Smooth muscle cell (in vitro differentiated cells): ENCODE measurements at regions not wholly inside any gene's neighbourhood (a gene's known extent, or its start where the extent isn't known, plus 50 kb on each side); places are given as distances from the start of the nearest gene placed in this dataset.

Source experiments
- DNase-seq: peaks from one replicate; lab custom pipeline; 2025; ENCODE audit not compliant: unreplicated experiment; lab: John Stamatoyannopoulos, UW
- H2AFZ ChIP-seq: fragments of 200-600 bp; sonication (generic); 2 replicates; pipeline ENCODE4 v1.6.0; 2016; ENCODE audit warnings: antibody characterized with exemption, low read depth, mild to moderate bottlenecking
- H3F3A ChIP-seq: fragments of 200-600 bp; sonication (generic); 2 replicates; pipeline ENCODE4 v1.6.0; 2017; ENCODE audit warnings: antibody characterized with exemption, low read depth
- H3K27ac ChIP-seq: fragments of 200-600 bp; sonication (generic); 2 replicates; pipeline ENCODE4 v1.5.1; 2016; ENCODE audit warnings: low read depth, mild to moderate bottlenecking
- H3K27me3 ChIP-seq: fragments of 200-600 bp; sonication (generic); 2 replicates; pipeline ENCODE4 v1.6.1; 2016; ENCODE audit warnings: low read depth, mild to moderate bottlenecking
- H3K36me3 ChIP-seq: fragments of 200-600 bp; sonication (generic); 2 replicates; pipeline ENCODE4 v1.5.1; 2016; ENCODE audit warnings: low read depth
- H3K4me1 ChIP-seq: fragments of 200-600 bp; sonication (generic); 2 replicates; pipeline ENCODE4 v1.5.1; 2016; ENCODE audit warnings: low read depth
- H3K4me2 ChIP-seq: fragments of 200-600 bp; sonication (generic); 2 replicates; pipeline ENCODE4 v1.6.0; 2016; ENCODE audit warnings: mild to moderate bottlenecking
- H3K4me3 ChIP-seq: fragments of 200-600 bp; sonication (generic); 2 replicates; pipeline ENCODE4 v1.5.1; 2016; ENCODE audit warnings: mild to moderate bottlenecking
- H3K79me2 ChIP-seq: fragments of 200-600 bp; sonication (generic); 2 replicates; pipeline ENCODE4 v1.6.0; 2016; ENCODE audit warnings: low read depth, mild to moderate bottlenecking
- H3K9ac ChIP-seq: fragments of 200-600 bp; sonication (generic); 2 replicates; pipeline ENCODE4 v1.6.0; 2016; ENCODE audit warnings: low read depth
- H3K9me3 ChIP-seq: fragments of 200-600 bp; sonication (generic); replicated peaks from 2 replicates; pipeline ENCODE4 v1.5.1; 2016; ENCODE audit warnings: low read depth
- H4K20me1 ChIP-seq: fragments of 200-600 bp; sonication (generic); 2 replicates; pipeline ENCODE4 v1.6.0; 2016; ENCODE audit warnings: low read depth
- WGBS: methylation state at CpG from one replicate; pipeline ENCODE4 v1.1.7; 2016; ENCODE audit warnings: low lambda C conversion rate; 5-methylcytosine and 5-hydroxymethylcytosine counted together
- TF ChIP-seq, protein P1 (sequence below): fragments of 200-600 bp; sonication (generic); IDR thresholded peaks from 2 replicates; pipeline ENCODE4 v1.5.1; 2017; ENCODE audit warnings: borderline replicate concordance, mild to moderate bottlenecking, antibody characterized with exemption; ENCODE audit not compliant: insufficient read depth, poor library complexity, severe bottlenecking

DNA sequence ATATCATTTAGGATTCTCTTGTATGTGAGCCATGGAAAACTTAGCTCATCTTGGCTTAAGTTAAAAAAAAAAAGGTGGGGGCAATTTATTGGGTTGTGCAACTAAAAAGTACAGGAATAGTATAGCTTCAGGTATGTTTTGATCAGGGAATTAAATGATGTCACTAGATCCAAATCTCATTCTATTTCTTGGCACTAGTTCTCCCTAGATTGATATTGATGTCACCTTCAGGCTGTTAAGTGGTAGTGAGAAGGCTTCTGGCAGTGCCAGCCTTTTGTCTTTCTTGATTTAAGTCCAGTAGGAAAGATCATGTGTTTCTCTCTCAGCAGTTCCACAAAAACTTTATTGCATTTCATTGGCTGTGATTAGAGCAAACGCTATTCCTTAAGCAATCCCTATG, 65.0 kb upstream of the ZBED5 start:
- H3K36me3 ChIP-seq, result no peaks in the 10 kb centered on the region
- no peak overlapping the region for H3K4me3 ChIP-seq
- H3K4me2 ChIP-seq, result no peak overlapping the region
- H4K20me1 ChIP-seq, result no peaks in the 10 kb centered on the region
- no peak for DNase-seq
- H3K4me1 ChIP-seq, result peaks cover 10% of the 10 kb centered on the region
- H2AFZ ChIP-seq, result no peak overlapping the region
- H3K9me3 ChIP-seq, result no peaks in the 10 kb centered on the region
- no peak overlapping the region for H3K27ac ChIP-seq
- H3K9ac ChIP-seq, result no peak overlapping the region
- 89% methylated on average over 1 of the region's 1 CpG for WGBS
- H3F3A ChIP-seq, result peaks cover 4% of the 10 kb centered on the region
- no peaks in the 10 kb centered on the region for H3K27me3 ChIP-seq
- TF ChIP-seq, protein P1, sequence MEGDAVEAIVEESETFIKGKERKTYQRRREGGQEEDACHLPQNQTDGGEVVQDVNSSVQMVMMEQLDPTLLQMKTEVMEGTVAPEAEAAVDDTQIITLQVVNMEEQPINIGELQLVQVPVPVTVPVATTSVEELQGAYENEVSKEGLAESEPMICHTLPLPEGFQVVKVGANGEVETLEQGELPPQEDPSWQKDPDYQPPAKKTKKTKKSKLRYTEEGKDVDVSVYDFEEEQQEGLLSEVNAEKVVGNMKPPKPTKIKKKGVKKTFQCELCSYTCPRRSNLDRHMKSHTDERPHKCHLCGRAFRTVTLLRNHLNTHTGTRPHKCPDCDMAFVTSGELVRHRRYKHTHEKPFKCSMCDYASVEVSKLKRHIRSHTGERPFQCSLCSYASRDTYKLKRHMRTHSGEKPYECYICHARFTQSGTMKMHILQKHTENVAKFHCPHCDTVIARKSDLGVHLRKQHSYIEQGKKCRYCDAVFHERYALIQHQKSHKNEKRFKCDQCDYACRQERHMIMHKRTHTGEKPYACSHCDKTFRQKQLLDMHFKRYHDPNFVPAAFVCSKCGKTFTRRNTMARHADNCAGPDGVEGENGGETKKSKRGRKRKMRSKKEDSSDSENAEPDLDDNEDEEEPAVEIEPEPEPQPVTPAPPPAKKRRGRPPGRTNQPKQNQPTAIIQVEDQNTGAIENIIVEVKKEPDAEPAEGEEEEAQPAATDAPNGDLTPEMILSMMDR, result no peak
- H3K79me2 ChIP-seq, result no peaks in the 10 kb centered on the region

DNA sequence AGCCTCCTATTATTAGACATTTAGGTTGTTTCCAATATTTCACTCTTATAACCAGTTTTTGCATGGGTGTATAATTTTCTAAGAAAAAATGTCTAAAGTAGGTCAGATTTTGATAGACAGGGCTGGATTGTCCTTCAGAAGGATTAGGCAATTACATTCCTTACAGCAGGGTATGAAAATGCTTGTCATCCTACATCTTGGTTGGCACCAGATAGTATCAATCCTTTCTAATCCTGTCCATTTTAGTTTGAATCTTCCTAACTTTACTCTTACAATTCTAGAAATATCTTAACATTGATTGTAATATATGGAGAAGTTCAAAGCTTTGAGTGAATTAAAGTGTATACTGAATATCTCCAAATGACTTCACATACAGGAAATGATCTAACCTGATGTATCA, 63.0 kb upstream of the ZBED5 start:
- Histone ChIP-seq H3K4me2 (no peak overlapping the region), H2AFZ (no peak overlapping the region), H3F3A (peaks cover 4% of the 10 kb centered on the region), H3K79me2 (no peaks in the 10 kb centered on the region), H3K9ac (no peak overlapping the region), H3K36me3 (no peaks in the 10 kb centered on the region), H3K27ac (no peak overlapping the region), H3K4me1 (peaks cover 10% of the 10 kb centered on the region), H3K27me3 (no peaks in the 10 kb centered on the region), H3K4me3 (no peak overlapping the region), H3K9me3 (no peaks in the 10 kb centered on the region), H4K20me1 (no peaks in the 10 kb centered on the region)
- TF ChIP-seq, protein P1, result no peak
- DNase-seq, result no peak

DNA sequence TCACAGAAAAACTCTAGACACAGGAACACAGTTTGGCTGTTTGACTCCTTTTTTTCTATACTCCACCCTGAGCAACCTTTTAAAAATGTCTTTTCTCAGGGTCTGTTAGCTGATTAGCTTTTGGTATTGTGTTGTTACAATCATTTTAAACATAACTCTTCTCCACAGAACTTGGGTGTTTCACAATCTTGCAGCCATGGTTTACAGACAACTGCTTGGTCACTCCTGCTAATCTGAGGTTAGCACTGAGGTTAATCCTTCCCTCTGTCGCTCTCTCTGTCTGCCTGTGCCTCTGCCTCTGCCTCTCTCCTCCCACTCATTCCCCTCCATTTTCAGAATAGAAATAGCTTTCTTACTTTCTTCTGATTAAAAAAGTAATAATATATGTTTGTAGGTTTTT, 62.4 kb upstream of the ZBED5 start:
- 13% methylated on average over 1 of the region's 1 CpG for WGBS
- H3K9ac ChIP-seq, result no peak overlapping the region
- H3K4me1 ChIP-seq, result peaks cover 10% of the 10 kb centered on the region
- H3K36me3 ChIP-seq, result no peaks in the 10 kb centered on the region
- H3K79me2 ChIP-seq, result no peaks in the 10 kb centered on the region
- no peaks in the 10 kb centered on the region for H3K9me3 ChIP-seq
- H2AFZ ChIP-seq, result peak overlapping the region; percentile 86
- TF ChIP-seq, protein P1, result no peak
- H3F3A ChIP-seq, result peaks cover 4% of the 10 kb centered on the region
- H4K20me1 ChIP-seq, result no peaks in the 10 kb centered on the region
- no peaks in the 10 kb centered on the region for H3K27me3 ChIP-seq
- no peak overlapping the region for H3K4me3 ChIP-seq
- H3K27ac ChIP-seq, result peak overlapping the region; percentile 36
- peak overlapping the region; percentile 73 for H3K4me2 ChIP-seq
- no peak for DNase-seq

DNA sequence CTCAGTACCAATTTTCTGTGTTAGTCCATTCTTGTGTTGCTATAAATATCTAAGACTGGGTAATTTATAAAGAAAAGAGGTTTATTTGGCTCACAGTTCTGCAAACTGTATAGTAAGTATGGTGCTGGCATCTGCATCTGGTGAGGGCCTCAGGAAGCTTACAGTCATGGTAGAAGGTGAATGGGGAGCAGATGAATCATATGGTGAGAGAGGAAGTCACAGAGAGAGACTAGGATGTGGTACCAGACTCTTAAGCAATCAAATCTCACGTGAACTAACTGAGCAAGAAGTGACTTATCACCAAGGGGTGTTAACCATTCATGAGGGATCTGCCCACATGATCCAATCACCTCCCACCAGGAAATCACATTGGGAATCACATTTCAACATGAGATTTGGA, 60.8 kb upstream of the ZBED5 start:
- Histone ChIP-seq H2AFZ (no peak overlapping the region), H3K79me2 (no peaks in the 10 kb centered on the region), H3F3A (peaks cover 4% of the 10 kb centered on the region), H3K4me3 (no peak overlapping the region), H3K4me2 (no peak overlapping the region), H3K4me1 (peaks cover 10% of the 10 kb centered on the region), H3K9ac (no peak overlapping the region), H3K27me3 (no peaks in the 10 kb centered on the region), H3K9me3 (no peaks in the 10 kb centered on the region), H3K27ac (no peak overlapping the region), H4K20me1 (no peaks in the 10 kb centered on the region), H3K36me3 (no peaks in the 10 kb centered on the region)
- WGBS, result 50% methylated on average over 1 of the region's 1 CpG
- TF ChIP-seq, protein P1, result no peak
- no peak for DNase-seq
